Activated T-cell treated with anti-CD3 and anti-CD28 coated beads, Interleukin-2, amount 50 U/mL, for 72 hours (primary cell): ENCODE measurements at regions not wholly inside any gene's neighbourhood (a gene's known extent, or its start where the extent isn't known, plus 50 kb on each side); places are given as distances from the start of the nearest gene placed in this dataset.
"Not testable (repeated sequence)": the region's sequence is repeated elsewhere in the genome, so short reads cannot be mapped to it uniquely, and the experiment has no call there.

Experiments used
- ATAC-seq, 2 donors: fragments of 150-1000 bp; cut with Tn5 transposase; replicated peaks in 1 of 2; 2 replicates each; pipeline ENCODE4 v1.10.0; 2021; ENCODE audit warnings: moderate library complexity in 2 of 2, mild to moderate bottlenecking in 1 of 2
- DNase-seq, 2 donors: peaks; one replicate each; pipeline ENCODE4 v3.0.0; 2021 to 2022; ENCODE audit warnings: mixed read lengths in 1 of 2
- H3K27ac Mint-ChIP-seq: one replicate; pipeline ENCODE4 v1.8.0; 2022; ENCODE audit warnings: mild to moderate bottlenecking, moderate library complexity, mixed read lengths
- H3K27me3 Mint-ChIP-seq: one replicate; pipeline ENCODE4 v1.8.0; 2022; ENCODE audit warnings: low read depth, mixed read lengths
- H3K36me3 Mint-ChIP-seq, 2 donors: one replicate each; pipeline ENCODE4 v1.8.0; 2022; ENCODE audit warnings: mixed read lengths in 2 of 2, mild to moderate bottlenecking in 1 of 2; ENCODE audit not compliant: insufficient read depth in 2 of 2
- H3K4me1 Mint-ChIP-seq: one replicate; pipeline ENCODE4 v1.8.0; 2022; ENCODE audit warnings: low read depth, mixed read lengths
- H3K4me3 Mint-ChIP-seq, 2 donors: one replicate each; pipeline ENCODE4 v1.8.0; 2022; ENCODE audit warnings: mild to moderate bottlenecking in 2 of 2, mixed read lengths in 2 of 2, moderate library complexity in 2 of 2
- H3K9me3 Mint-ChIP-seq, 2 donors: one replicate each; pipeline ENCODE4 v1.8.0; 2022; ENCODE audit warnings: mixed read lengths in 2 of 2

GRCh38 chr9:115418181-115418580 lies 300.2 kb upstream of the TNC start:
- H3K4me1 Mint-ChIP-seq, H3K36me3 Mint-ChIP-seq, DNase-seq, H3K4me3 Mint-ChIP-seq, H3K27ac Mint-ChIP-seq, H3K9me3 Mint-ChIP-seq, ATAC-seq: not testable (repeated sequence)
- H3K27me3 Mint-ChIP-seq = peaks cover 12% of the 10 kb centered on the region

- no peak overlapping the region for H3K4me3 Mint-ChIP-seq
- H3K27me3 Mint-ChIP-seq = no peaks in the 10 kb centered on the region
- H3K36me3 Mint-ChIP-seq = peaks cover 0 to 2% of the 10 kb centered on the region in 2 donors
- DNase-seq (no peak), ATAC-seq (no peak)
- H3K9me3 Mint-ChIP-seq = peaks cover 1 to 8% of the 10 kb centered on the region in 2 donors
- no peaks in the 10 kb centered on the region for H3K4me1 Mint-ChIP-seq
- no peak overlapping the region for H3K27ac Mint-ChIP-seq
Observed at GRCh38 chr9:115422932-115423440, 305.0 kb upstream of the TNC start.

GRCh38 chr9:115423646-115424045 lies 305.7 kb upstream of the TNC start:
- Mint-ChIP-seq H3K9me3 (peaks cover 1 to 8% of the 10 kb centered on the region in 2 donors), H3K36me3 (peaks cover 0 to 2% of the 10 kb centered on the region in 2 donors), H3K27me3 (no peaks in the 10 kb centered on the region), H3K4me3 (no peak overlapping the region), H3K4me1 (no peaks in the 10 kb centered on the region), H3K27ac (no peak overlapping the region)
- DNase-seq (no peak), ATAC-seq (no peak)

GRCh38 chr9:115425601-115426000 lies 307.6 kb upstream of the TNC start:
- DNase-seq (no peak), ATAC-seq (no peak)
- H3K4me1 Mint-ChIP-seq = no peaks in the 10 kb centered on the region
- H3K36me3 Mint-ChIP-seq = peaks cover 0 to 2% of the 10 kb centered on the region in 2 donors
- H3K27ac Mint-ChIP-seq = no peak overlapping the region
- no peaks in the 10 kb centered on the region for H3K27me3 Mint-ChIP-seq
- H3K9me3 Mint-ChIP-seq = peaks cover under 1 to 4% of the 10 kb centered on the region in 2 donors
- no peak overlapping the region for H3K4me3 Mint-ChIP-seq

GRCh38 chr9:115437418-115437817 lies 319.5 kb upstream of the TNC start:
- Mint-ChIP-seq H3K27me3 (peaks cover 9% of the 10 kb centered on the region), H3K4me1 (no peaks in the 10 kb centered on the region), H3K36me3 (no peaks in the 10 kb centered on the region), H3K4me3 (no peak overlapping the region), H3K27ac (no peak overlapping the region), H3K9me3 (peaks cover 0 to 2% of the 10 kb centered on the region in 2 donors)
- no peak for ATAC-seq
- DNase-seq = no peak

GRCh38 chr9:115439641-115440040 lies 321.7 kb upstream of the TNC start:
- no peak for DNase-seq
- no peak for ATAC-seq
- H3K4me3 Mint-ChIP-seq = no peak overlapping the region
- peaks cover 8% of the 10 kb centered on the region for H3K27me3 Mint-ChIP-seq
- no peak overlapping the region for H3K27ac Mint-ChIP-seq
- peaks cover 0 to 2% of the 10 kb centered on the region in 2 donors for H3K9me3 Mint-ChIP-seq
- no peaks in the 10 kb centered on the region for H3K4me1 Mint-ChIP-seq
- no peaks in the 10 kb centered on the region for H3K36me3 Mint-ChIP-seq

- Mint-ChIP-seq H3K4me3 (no peak overlapping the region), H3K9me3 (no peaks in the 10 kb centered on the region), H3K27me3 (peaks cover 8% of the 10 kb centered on the region), H3K36me3 (no peaks in the 10 kb centered on the region), H3K4me1 (no peaks in the 10 kb centered on the region), H3K27ac (no peak overlapping the region)
- DNase-seq (no peak), ATAC-seq (no peak)
Observed at GRCh38 chr9:115442054-115442453, 324.1 kb upstream of the TNC start.

- DNase-seq = no peak
- Mint-ChIP-seq H3K27me3 (peaks cover 6% of the 10 kb centered on the region), H3K4me1 (no peaks in the 10 kb centered on the region), H3K4me3 (no peak overlapping the region), H3K36me3 (no peaks in the 10 kb centered on the region), H3K9me3 (no peaks in the 10 kb centered on the region), H3K27ac (no peak overlapping the region)
- ATAC-seq = no peak
Observed at GRCh38 chr9:115443890-115444289, 325.9 kb upstream of the TNC start.

- Mint-ChIP-seq H3K9me3 (no peaks in the 10 kb centered on the region), H3K27ac (no peak overlapping the region), H3K4me1 (no peaks in the 10 kb centered on the region), H3K36me3 (no peaks in the 10 kb centered on the region), H3K4me3 (no peak overlapping the region), H3K27me3 (no peaks in the 10 kb centered on the region)
- DNase-seq = no peak
- ATAC-seq = no peak
Observed at GRCh38 chr9:115444959-115445358, 327.0 kb upstream of the TNC start.

GRCh38 chr9:115445655-115446054 lies 327.7 kb upstream of the TNC start:
- Mint-ChIP-seq H3K27ac (no peak overlapping the region), H3K27me3 (no peaks in the 10 kb centered on the region), H3K36me3 (no peaks in the 10 kb centered on the region), H3K4me3 (no peak overlapping the region), H3K9me3 (no peaks in the 10 kb centered on the region), H3K4me1 (no peaks in the 10 kb centered on the region)
- ATAC-seq (no peak), DNase-seq (no peak)

GRCh38 chr9:115456515-115456914 lies 338.6 kb upstream of the TNC start:
- DNase-seq (no peak), ATAC-seq (no peak)
- peaks cover 10% of the 10 kb centered on the region for H3K27me3 Mint-ChIP-seq
- H3K9me3 Mint-ChIP-seq = no peaks in the 10 kb centered on the region
- no peaks in the 10 kb centered on the region for H3K4me1 Mint-ChIP-seq
- no peaks in the 10 kb centered on the region for H3K36me3 Mint-ChIP-seq
- H3K4me3 Mint-ChIP-seq = no peak overlapping the region
- H3K27ac Mint-ChIP-seq = no peak overlapping the region

- Mint-ChIP-seq H3K36me3 (no peaks in the 10 kb centered on the region), H3K9me3 (no peaks in the 10 kb centered on the region), H3K4me3 (no peak overlapping the region), H3K27ac (no peak overlapping the region), H3K27me3 (no peaks in the 10 kb centered on the region), H3K4me1 (no peaks in the 10 kb centered on the region)
- DNase-seq (no peak), ATAC-seq (no peak)
Observed at GRCh38 chr9:115461280-115461679, 343.3 kb upstream of the TNC start.

GRCh38 chr9:115462623-115463022 lies 344.7 kb upstream of the TNC start:
- Mint-ChIP-seq H3K27me3 (no peaks in the 10 kb centered on the region), H3K9me3 (no peaks in the 10 kb centered on the region), H3K4me1 (no peaks in the 10 kb centered on the region), H3K36me3 (no peaks in the 10 kb centered on the region), H3K27ac (no peak overlapping the region), H3K4me3 (no peak overlapping the region)
- DNase-seq (no peak), ATAC-seq (no peak)

GRCh38 chr9:115466756-115467155 lies 348.8 kb upstream of the TNC start:
- no peak for ATAC-seq
- Mint-ChIP-seq H3K27me3 (peaks cover 8% of the 10 kb centered on the region), H3K36me3 (no peaks in the 10 kb centered on the region), H3K4me3 (no peak overlapping the region), H3K4me1 (no peaks in the 10 kb centered on the region), H3K9me3 (no peaks in the 10 kb centered on the region), H3K27ac (no peak overlapping the region)
- no peak for DNase-seq
